ENCODE measurements at regions not wholly inside any gene's neighbourhood (a gene's known extent, or its start where the extent isn't known, plus 50 kb on each side); places are given as distances from the start of the nearest gene placed in this dataset.

DNA sequence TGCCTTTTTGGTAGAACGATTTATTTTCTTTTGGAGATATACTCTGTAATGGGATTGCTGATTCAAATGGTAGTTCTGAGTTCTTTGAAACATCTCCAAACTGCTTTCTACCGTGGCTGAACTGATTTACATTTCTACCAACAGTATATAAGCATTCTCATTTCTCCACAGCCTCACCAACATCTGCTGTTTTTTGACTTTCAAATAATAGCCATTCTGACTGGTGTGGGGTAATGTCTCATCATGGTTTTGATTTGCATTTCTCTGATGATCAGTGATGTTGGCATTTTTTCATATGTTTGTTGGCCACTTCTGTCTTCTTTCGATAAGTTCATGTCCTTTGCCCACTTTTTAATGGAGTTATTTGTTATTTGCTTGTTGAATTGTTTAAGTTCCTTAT is 154.0 kb downstream of the ABHD5 start:
- TF ChIP-seq, protein P1, sequence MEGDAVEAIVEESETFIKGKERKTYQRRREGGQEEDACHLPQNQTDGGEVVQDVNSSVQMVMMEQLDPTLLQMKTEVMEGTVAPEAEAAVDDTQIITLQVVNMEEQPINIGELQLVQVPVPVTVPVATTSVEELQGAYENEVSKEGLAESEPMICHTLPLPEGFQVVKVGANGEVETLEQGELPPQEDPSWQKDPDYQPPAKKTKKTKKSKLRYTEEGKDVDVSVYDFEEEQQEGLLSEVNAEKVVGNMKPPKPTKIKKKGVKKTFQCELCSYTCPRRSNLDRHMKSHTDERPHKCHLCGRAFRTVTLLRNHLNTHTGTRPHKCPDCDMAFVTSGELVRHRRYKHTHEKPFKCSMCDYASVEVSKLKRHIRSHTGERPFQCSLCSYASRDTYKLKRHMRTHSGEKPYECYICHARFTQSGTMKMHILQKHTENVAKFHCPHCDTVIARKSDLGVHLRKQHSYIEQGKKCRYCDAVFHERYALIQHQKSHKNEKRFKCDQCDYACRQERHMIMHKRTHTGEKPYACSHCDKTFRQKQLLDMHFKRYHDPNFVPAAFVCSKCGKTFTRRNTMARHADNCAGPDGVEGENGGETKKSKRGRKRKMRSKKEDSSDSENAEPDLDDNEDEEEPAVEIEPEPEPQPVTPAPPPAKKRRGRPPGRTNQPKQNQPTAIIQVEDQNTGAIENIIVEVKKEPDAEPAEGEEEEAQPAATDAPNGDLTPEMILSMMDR (conservative IDR thresholded peaks at IDR 0.05; ENCODE audit: low read depth in 2 of 2) = no peak
- no peak for TF ChIP-seq POLR2AphosphoS5 (IDR thresholded peaks at IDR 0.05; ENCODE audit: low read depth)
- no peak for TF ChIP-seq JUNB (IDR thresholded peaks at IDR 0.05; ENCODE audit: unreplicated experiment)
- no peak for TF ChIP-seq EZH2 (IDR thresholded peaks at IDR 0.05; ENCODE audit: low read depth, unreplicated experiment)
- TF ChIP-seq, protein P2, sequence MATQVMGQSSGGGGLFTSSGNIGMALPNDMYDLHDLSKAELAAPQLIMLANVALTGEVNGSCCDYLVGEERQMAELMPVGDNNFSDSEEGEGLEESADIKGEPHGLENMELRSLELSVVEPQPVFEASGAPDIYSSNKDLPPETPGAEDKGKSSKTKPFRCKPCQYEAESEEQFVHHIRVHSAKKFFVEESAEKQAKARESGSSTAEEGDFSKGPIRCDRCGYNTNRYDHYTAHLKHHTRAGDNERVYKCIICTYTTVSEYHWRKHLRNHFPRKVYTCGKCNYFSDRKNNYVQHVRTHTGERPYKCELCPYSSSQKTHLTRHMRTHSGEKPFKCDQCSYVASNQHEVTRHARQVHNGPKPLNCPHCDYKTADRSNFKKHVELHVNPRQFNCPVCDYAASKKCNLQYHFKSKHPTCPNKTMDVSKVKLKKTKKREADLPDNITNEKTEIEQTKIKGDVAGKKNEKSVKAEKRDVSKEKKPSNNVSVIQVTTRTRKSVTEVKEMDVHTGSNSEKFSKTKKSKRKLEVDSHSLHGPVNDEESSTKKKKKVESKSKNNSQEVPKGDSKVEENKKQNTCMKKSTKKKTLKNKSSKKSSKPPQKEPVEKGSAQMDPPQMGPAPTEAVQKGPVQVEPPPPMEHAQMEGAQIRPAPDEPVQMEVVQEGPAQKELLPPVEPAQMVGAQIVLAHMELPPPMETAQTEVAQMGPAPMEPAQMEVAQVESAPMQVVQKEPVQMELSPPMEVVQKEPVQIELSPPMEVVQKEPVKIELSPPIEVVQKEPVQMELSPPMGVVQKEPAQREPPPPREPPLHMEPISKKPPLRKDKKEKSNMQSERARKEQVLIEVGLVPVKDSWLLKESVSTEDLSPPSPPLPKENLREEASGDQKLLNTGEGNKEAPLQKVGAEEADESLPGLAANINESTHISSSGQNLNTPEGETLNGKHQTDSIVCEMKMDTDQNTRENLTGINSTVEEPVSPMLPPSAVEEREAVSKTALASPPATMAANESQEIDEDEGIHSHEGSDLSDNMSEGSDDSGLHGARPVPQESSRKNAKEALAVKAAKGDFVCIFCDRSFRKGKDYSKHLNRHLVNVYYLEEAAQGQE (IDR thresholded peaks at IDR 0.05; ENCODE audit: unreplicated experiment) = no peak
- TF ChIP-seq, protein P3, sequence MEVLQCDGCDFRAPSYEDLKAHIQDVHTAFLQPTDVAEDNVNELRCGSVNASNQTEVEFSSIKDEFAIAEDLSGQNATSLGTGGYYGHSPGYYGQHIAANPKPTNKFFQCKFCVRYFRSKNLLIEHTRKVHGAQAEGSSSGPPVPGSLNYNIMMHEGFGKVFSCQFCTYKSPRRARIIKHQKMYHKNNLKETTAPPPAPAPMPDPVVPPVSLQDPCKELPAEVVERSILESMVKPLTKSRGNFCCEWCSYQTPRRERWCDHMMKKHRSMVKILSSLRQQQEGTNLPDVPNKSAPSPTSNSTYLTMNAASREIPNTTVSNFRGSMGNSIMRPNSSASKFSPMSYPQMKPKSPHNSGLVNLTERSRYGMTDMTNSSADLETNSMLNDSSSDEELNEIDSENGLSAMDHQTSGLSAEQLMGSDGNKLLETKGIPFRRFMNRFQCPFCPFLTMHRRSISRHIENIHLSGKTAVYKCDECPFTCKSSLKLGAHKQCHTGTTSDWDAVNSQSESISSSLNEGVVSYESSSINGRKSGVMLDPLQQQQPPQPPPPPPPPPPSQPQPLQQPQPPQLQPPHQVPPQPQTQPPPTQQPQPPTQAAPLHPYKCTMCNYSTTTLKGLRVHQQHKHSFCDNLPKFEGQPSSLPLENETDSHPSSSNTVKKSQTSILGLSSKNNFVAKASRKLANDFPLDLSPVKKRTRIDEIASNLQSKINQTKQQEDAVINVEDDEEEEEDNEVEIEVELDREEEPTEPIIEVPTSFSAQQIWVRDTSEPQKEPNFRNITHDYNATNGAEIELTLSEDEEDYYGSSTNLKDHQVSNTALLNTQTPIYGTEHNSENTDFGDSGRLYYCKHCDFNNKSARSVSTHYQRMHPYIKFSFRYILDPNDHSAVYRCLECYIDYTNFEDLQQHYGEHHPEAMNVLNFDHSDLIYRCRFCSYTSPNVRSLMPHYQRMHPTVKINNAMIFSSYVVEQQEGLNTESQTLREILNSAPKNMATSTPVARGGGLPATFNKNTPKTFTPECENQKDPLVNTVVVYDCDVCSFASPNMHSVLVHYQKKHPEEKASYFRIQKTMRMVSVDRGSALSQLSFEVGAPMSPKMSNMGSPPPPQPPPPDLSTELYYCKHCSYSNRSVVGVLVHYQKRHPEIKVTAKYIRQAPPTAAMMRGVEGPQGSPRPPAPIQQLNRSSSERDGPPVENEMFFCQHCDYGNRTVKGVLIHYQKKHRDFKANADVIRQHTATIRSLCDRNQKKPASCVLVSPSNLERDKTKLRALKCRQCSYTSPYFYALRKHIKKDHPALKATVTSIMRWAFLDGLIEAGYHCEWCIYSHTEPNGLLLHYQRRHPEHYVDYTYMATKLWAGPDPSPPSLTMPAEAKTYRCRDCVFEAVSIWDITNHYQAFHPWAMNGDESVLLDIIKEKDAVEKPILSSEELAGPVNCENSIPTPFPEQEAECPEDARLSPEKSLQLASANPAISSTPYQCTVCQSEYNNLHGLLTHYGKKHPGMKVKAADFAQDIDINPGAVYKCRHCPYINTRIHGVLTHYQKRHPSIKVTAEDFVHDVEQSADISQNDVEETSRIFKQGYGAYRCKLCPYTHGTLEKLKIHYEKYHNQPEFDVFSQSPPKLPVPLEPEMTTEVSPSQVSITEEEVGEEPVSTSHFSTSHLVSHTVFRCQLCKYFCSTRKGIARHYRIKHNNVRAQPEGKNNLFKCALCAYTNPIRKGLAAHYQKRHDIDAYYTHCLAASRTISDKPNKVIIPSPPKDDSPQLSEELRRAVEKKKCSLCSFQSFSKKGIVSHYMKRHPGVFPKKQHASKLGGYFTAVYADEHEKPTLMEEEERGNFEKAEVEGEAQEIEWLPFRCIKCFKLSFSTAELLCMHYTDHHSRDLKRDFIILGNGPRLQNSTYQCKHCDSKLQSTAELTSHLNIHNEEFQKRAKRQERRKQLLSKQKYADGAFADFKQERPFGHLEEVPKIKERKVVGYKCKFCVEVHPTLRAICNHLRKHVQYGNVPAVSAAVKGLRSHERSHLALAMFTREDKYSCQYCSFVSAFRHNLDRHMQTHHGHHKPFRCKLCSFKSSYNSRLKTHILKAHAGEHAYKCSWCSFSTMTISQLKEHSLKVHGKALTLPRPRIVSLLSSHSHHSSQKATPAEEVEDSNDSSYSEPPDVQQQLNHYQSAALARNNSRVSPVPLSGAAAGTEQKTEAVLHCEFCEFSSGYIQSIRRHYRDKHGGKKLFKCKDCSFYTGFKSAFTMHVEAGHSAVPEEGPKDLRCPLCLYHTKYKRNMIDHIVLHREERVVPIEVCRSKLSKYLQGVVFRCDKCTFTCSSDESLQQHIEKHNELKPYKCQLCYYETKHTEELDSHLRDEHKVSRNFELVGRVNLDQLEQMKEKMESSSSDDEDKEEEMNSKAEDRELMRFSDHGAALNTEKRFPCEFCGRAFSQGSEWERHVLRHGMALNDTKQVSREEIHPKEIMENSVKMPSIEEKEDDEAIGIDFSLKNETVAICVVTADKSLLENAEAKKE (CRISPR knock-in tag; IDR thresholded peaks at IDR 0.05) = no peak
- TF ChIP-seq STAT1 (IDR thresholded peaks at IDR 0.05; ENCODE audit: unreplicated experiment) = no peak
- no peak for TF ChIP-seq EZH2phosphoT487 (IDR thresholded peaks at IDR 0.05; ENCODE audit: unreplicated experiment)
